ENCODE measurements at regions not wholly inside any gene's neighbourhood (a gene's known extent, or its start where the extent isn't known, plus 50 kb on each side); places are given as distances from the start of the nearest gene placed in this dataset.
"Not testable (repeated sequence)": the region's sequence is repeated elsewhere in the genome, so short reads cannot be mapped to it uniquely, and the experiment has no call there.

DNA sequence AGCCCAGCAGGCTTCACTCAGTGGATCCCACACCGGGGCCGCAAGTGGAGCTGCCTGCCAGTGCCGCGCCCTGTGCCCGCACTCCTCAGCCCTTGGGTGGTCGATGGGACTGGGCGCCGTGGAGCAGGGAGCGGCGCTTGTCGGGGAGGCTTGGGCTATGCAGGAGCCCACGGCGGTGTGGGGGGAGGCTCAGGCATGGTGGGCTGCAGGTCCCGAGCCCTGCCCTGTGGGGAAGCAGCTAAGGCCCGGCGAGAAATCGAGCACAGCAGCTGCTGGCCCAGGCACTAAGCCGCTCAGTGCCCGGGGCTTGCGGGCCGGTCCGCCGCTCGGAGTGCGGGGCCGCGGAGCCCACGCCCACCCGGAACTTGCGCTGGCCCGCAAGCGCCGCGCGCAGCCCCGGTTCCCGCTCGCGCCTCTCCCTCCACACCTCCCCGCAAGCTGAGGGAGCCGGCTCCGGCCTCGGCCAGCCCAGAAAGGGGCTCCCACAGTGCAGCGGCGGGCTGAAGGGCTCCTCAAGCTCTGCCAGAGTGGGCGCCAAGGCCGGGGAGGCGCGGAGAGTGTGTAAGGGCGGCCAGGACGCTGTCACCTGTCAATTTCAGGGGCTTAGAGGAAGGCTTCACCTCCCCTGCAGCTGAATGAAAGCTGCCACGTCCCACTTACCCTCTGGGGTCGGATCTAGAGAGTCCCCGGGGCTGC lies 157.3 kb downstream of the LY86 start:
- H3K27ac ChIP-seq, H3K4me3 ChIP-seq: not testable (repeated sequence)

DNA sequence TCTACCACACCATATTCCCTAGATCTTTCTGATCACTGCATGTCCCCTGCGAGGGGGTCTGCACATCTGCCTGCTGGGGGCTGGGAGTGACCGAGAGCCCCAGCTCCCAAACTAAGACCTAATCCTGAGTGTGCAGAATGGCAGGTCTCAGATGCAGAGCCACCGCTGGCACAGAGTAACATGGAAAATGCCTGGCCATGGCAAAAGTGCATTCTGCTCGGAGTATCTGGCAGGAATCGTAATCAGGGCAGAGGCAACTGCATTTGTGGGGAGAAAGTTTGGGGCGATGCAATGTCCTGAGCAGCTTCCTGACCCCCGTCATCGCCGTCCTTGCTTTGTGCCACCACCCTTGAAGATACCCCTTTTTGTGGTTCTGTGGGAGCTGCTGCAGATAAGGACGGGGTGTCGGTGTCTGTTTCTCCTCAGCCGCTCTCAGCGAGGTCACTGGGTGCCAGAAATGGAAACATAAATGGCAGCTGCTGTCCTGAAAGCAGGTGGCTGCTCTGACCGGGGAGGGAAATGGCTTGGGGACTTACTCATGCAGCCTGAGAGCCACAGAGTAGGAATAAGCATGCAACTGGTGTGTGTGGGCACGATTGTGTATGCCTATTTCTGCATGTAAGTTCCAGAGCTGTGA lies 157.9 kb downstream of the LY86 start:
- no peak overlapping the region for H3K27ac ChIP-seq

DNA sequence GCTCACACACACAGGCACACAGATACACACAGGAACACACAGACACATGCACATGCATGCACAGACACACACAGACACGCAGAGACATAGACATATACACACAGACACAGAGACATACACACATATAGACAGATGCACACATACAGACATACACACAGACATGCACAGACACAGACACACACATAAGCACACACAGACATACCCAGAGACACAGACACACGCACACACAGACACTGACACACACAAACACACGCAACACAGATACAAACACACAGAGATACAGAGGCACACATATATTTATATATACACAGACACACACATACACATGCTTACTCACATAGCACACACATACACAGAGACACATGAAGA lies 158.4 kb downstream of the LY86 start:
- Histone ChIP-seq H3K4me3 (no peak overlapping the region), H3K27ac (no peak overlapping the region)

More for the DNA sequence above, 157.9 kb downstream of the LY86 start:
- no peak overlapping the region for H3K4me3 ChIP-seq

DNA sequence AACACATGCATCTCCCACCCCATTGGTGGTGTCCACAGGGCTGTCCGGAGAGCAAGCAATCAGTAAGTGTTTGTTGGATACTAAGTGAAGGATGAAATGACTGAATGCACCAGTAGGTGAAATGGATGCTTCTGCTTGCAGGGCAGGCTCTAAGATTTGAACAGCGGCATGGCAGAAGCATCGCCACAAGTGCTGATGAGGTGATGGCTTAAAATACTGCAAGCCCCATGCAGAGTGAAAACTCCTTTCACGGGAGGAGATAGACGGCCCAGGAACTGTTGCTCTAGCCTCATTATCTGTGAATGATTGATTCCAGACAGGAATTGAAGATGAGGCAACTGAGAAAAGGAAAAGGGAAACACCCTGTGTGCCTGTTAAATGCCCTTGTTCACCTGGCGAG lies 158.9 kb downstream of the LY86 start:
- no peak overlapping the region for H3K4me3 ChIP-seq

DNA sequence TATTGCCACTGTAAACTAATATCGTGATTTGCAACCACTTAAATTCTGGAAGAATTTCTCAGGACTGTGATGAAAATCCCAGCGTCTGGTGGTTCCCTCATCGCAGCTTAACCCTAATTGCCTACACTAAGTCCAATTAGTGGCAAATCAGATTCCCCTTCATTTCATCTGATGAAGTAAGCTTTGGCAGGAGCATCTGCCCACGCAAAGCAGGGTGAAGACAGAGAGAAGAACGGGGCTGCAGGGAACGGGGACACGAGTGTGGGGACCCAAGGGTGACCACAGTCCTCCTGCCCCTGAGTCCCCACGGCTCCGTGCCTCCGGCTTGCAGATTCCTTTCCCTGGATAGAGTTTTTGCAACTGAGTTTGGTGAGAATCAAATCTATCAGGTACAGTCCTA lies 159.5 kb downstream of the LY86 start:
- Histone ChIP-seq H3K4me3 (no peak overlapping the region), H3K27ac (peak overlapping the region in 7 of 21 experiments; percentile 11 to 89 (median 81))

More for the DNA sequence above, 158.9 kb downstream of the LY86 start:
- H3K27ac ChIP-seq: peak overlapping the region in 1 of 21 experiments; percentile 85

DNA sequence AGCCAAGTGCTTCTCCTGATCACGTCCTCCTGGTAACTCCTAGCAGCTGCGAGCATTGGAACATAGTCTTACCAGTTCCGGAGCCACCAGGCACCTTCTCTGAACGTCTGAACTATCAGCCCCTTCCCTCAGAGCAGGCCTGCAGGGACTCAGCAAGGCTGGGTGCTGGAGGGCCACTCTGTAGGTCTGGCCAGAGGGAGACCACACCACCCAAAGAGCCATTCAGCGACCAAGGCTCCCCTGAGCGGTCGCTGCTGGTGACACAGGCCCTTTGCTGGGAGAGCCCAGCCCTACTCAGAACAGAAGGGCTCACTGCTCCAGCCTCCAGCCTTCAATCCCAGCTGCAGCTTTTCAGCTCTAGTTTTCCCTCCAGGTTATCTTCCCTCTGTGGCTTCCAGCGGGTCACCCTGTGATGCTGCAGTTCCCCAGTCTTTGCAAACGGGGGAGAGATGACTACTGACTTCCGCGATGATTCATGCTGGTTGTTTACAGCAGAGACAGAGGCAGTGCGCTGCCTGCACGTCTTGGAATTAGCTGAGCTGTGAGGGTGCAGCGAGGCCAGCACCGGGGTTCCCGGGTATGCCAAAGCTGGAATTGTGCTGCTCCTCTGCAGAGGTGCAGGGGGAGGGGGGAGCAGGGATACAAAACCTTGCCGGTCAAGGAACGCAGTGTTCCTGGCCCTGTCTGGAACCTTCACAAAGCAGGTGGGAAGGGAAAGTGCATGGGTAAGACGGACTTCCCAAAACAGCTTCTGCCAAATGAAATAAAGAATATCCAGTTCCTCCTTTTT lies 161.4 kb downstream of the LY86 start:
- peak overlapping the region in 20 of 21 experiments; percentile 11 to 89 (median 78) for H3K27ac ChIP-seq
- no peak overlapping the region for H3K4me3 ChIP-seq

DNA sequence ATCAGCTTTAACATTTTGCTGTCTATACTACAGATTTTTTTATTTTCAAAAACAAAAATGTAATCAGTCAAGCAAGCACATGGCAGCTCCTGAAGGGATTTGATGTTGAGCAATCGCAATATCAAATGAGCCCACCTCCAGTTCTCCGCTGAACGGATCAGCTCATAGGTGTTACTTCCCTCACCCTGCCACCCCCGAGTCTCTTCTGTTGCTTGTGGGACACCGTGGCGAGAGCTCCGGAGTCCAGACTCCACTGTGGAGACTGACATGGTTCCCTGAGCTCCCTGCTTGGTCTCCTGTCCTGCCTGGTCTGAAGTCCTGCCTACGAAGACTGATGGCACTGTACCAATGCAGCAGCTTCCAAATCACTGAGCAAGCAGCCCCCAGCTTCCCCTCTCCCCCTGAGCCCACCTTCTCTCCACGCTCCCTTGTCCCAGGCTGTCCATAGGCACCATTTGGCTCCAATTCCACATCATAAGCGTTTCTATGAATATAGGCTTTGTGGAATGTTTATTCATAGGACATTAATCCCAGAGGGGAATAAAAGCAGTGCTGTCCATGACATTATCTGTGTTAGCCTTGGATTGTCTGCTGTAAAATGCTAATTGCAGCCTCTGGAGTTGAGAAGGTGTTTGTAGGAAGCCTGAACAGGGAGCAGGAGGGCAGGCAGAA lies 162.2 kb downstream of the LY86 start:
- Histone ChIP-seq H3K27ac (peak overlapping the region in 18 of 21 experiments; percentile 1 to 89 (median 72)), H3K4me3 (no peak overlapping the region)

DNA sequence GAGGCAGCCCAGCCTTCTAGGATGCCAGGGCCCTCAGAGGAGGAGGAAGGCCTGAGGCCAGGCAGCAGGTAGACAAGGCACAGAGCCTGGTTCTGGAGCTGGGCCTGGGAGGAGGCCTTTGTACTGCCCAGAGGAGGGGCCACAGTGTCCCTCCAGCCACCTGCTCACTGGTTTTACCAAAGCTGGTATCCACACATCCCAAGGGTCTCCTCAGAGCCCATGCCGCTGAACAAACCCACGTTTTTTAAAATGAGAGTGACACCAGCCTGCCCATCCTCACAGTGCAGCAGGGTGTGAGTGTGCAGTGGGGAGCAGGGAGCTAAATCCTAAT lies 162.7 kb downstream of the LY86 start:
- H3K4me3 ChIP-seq: no peak overlapping the region
- peak overlapping the region in 18 of 21 experiments; percentile 1 to 89 (median 72) for H3K27ac ChIP-seq

DNA sequence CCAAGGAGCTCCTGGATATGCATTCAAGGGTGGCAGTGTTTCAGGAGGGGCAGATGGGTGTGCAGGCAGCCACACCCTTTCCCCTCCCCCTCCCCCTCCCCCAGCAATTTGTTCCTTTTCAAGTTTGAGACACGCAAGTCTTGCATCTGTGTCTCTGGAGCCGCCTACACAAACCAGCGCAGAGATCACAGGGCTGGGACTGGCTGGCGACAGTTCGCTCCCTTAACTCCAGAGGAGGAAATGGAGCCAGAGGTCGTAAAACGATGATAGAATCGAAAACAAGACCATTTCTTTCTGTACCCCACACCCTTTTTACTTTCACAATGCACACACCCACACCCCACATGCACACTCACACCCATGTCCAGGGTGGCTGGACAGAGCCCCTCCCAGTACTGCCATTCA lies 163.1 kb downstream of the LY86 start:
- peak overlapping the region in 17 of 21 experiments; percentile 50 to 89 (median 73) for H3K27ac ChIP-seq
- no peak overlapping the region for H3K4me3 ChIP-seq

DNA sequence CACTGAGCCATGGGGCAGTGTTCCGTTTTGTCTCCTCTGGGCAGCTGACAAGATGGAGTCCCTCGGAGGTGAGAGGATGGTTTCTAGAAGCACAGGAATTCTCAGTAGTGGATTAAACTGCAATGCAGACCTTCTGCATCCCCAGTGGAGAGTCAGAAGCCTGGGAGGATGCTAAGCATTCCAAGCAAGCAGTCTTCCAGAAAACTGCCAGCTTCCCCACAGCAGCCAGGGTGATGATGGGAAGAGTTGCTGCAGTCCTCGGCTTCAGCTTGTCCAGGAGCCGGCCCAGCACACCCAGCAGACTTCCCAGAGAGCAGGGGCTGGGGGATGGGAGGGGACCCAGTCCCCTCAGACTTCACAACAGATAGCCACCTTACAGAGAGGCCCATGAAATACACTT lies 163.6 kb downstream of the LY86 start:
- Histone ChIP-seq H3K27ac (peak overlapping the region in 18 of 21 experiments; percentile 3 to 89 (median 70)), H3K4me3 (no peak overlapping the region)

DNA sequence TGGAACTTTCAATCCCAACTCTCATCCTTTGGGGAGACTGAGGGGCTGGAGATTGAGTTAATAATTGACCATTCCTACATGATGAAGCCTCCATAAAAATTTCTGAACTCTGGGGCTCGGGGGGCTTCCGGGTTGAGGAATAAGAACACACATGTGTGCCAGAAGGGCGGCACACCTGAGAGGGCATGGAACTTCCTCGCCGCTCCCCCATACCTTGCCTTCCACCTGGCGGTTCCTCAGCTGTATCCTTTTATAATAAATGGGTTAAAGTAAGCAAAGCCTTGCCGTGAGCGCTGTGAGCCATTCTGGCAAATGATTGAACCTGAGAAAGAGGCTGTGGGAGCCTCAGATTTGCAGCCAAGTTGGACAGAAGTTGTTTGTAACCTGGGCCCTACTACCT lies 164.8 kb downstream of the LY86 start:
- H3K27ac ChIP-seq: peak overlapping the region in 5 of 21 experiments; percentile 27 to 89 (median 84)
- H3K4me3 ChIP-seq: no peak overlapping the region

DNA sequence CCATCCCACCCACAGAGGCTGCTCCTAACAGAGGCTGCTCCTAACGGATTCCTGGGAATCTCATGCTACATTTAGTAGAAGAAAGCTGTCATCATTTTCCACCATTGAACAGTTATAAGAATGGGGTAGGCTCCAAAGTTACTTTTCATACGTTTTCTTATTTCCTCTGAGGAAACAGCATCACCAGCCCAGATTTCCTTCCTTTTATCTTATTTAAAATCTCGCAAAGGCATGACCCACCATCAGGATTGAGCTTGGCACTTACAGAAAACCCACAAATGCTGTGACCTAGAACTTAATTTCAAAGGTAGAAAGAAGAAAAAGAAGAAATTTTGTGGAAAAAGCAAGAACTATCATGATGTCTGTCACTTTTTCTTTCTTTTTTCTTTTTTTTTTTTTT lies 168.0 kb downstream of the LY86 start:
- no peak overlapping the region for H3K27ac ChIP-seq
- H3K4me3 ChIP-seq: no peak overlapping the region

DNA sequence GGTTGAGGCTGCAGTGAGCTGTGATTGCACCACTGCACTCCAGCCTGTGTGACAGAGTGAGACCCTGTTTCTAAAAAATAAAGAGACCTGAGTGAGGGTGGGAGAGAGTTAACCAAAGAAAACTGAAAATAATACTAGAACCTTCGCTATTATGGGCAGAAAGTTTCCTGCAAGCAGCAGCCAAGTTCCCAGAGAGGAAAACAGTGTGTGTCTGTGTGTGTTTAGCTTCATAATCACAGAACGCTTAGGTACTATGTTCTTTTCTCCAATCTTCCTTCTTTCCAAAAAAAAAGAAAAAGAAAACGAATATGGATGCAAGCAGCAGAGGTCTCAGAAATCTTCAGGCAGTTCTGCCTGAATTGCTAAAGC lies 170.0 kb downstream of the LY86 start:
- peak overlapping the region in 3 of 21 experiments; percentile 50 to 55 (median 52) for H3K27ac ChIP-seq

DNA sequence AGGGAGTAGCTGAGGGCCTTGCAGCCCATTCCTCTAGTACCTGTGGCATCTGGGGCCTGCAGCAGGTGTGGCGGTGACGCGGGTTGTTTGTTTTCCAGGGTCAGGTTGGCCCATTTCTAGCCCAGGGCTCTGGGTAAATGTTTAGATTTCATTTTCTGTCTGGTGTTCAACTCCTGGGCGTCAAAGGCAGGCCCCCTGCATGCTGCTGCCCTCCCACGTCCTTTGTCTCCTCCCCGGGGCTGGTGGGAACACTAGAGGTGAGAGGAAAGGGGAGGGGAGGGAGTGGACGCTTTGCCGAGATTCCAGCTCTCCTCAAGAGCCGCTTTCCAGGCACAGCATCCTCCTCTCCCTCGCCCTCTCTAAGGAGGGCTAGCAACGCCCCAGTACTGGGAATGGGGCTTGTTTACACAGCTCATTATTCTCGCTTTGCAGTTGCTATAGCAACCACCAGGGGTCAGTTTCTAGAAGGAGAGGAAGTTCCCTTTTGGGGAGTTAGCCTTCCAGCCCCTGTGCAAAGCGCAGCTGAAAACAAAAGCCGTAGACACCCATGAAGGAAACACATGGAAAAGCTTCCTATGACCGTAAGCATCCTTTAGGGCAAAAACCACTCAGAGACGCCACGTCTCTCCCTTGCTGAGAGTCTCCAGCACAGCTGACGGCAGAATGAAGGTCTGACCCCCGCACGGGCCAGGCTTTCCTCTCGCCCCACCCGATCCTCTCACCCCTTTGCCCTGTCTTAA lies 170.6 kb downstream of the LY86 start:
- Histone ChIP-seq H3K27ac (peak overlapping the region in 7 of 21 experiments; percentile 0 to 55 (median 44)), H3K4me3 (no peak overlapping the region)

More for the DNA sequence above, 170.0 kb downstream of the LY86 start:
- no peak overlapping the region for H3K4me3 ChIP-seq

DNA sequence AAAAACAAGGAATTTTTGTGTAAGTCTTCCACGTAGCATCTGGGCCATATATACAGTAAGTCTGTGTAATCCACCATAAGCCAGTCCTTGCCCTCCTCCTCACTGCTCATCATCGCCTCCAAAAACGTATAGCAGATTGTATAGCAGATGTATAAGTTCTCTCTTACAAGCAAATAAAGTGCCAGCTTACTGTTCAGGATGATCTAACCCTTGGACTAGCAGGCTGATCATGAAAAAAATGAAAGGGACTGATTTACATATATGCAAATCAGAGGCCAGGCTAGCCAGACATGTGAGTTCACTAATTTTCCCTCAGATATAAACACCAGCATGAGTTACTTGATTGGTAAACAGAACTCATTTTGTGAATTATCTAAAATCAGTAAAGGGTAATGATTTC lies 171.5 kb downstream of the LY86 start:
- no peak overlapping the region for H3K4me3 ChIP-seq
- H3K27ac ChIP-seq: peak overlapping the region in 2 of 21 experiments; percentile 38 to 44

DNA sequence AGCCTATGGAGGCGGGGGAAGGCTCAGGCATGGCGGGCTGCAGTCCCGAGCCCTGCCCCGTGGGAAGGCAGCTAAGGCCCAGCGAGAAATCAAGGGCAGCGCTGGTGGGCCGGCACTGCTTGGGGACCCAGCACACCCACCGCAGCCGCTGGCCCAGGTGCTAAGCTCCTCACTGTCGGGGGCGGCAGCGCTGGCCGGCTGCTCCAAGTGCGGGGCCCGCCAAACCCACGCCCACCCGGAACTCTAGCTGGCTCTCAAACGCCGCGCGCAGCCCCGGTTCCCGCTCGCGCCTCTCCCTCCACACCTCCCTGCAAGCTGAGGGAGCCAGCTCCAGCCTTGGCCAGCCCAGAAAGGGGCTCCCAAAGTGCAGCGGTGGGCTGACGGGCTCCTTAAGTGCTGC lies 174.0 kb downstream of the LY86 start:
- not testable (repeated sequence) for H3K27ac ChIP-seq, H3K4me3 ChIP-seq

DNA sequence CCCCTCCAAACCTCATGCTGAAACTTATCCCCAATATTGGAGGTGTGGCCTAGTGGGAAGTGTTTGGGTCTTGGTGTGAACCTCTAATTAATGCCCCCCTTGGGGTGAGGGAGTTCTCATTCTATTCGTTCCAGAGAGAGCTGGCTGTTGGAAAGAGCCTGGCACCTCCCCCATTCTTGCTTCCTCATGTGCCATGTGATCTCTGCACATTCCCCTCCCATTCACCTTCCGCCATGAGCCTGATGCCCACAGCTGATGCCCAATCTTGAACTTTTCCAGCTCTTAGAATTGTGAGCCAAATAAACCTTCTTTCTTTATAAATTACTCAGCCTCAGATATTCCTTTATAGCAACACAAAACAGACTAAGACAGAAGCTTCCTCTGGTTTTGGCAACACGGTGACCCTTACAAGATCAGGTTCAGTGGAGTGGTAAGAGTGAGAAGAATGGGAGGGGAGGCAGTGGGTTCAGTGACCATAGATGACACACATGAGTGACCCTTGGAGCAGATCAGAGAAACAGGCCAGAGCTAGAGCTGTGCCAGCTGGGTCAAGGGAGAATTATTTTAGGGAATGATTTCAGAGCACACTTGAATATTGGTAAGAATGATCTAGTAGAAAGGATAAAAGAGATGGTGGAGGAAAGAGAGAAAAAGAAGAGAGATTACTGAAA lies 176.4 kb downstream of the LY86 start:
- Histone ChIP-seq H3K4me3 (no peak overlapping the region), H3K27ac (no peak overlapping the region)

DNA sequence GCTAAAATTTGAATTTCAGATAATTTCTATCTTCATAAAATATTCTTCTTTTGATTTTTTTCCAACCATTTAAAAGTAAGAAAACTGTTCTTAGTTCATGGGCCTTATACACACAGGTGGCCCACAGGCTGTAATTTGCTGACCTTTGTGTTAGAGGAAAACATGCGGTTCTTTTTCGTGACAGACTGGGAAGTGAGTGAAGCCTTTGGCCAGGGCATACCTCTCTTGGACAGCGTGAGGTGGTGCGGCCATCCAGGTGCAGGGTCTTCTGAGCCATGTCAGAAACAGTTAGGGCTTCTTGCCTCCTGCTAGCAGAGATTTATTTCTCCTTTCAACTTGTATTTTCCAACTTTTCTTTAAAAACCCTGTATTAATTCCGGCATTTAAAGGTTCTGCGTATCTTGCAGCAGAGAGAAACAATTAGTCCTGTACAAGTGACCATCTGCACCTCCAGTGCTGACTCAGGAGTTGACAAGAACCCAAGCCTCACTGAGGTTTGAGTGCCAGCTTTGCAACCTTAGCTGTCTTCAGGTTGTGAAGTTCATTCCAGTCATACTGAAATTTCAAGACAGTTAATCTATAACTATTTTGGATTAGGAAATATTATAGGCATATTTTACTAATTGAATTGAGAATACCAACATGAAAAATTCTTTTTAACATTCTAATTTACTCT lies 177.8 kb downstream of the LY86 start:
- Histone ChIP-seq H3K4me3 (no peak overlapping the region), H3K27ac (no peak overlapping the region)
